CD1c-positive myeloid dendritic cell (primary cell): ENCODE measurements at regions not wholly inside any gene's neighbourhood (a gene's known extent, or its start where the extent isn't known, plus 50 kb on each side); places are given as distances from the start of the nearest gene placed in this dataset.
"Not testable (repeated sequence)": the region's sequence is repeated elsewhere in the genome, so short reads cannot be mapped to it uniquely, and the experiment has no call there.

Source experiments
- DNase-seq: peaks from one replicate; pipeline ENCODE4 v3.0.0-alpha.2; 2016; ENCODE audit errors: extremely low spot score

GRCh38 chr4:112708772-112709171 is 71.8 kb downstream of the LARP7 start:
- DNase-seq, result no peak

GRCh38 chr4:112714922-112715901 is 78.3 kb downstream of the LARP7 start:
- DNase-seq, result no peak

DNA sequence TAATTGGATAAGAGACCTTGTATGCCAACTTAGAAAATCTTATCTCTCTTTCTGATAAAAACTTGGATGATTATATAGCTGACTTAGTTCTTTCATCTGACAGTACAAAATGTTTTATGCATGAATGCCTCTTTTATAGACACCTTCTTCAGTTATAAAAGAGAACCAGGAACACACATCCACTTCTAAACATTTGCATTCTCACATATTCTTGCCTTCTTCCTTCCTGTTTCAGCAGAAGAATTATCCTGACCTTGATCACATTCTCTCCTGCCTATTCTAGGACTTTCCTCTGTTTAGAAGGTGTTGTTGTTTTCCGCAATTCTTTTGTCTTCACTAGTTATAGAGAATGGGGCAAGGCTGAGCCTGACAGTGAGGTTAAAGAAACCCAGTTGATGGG is 80.9 kb downstream of the LARP7 start:
- no peak for DNase-seq

DNA sequence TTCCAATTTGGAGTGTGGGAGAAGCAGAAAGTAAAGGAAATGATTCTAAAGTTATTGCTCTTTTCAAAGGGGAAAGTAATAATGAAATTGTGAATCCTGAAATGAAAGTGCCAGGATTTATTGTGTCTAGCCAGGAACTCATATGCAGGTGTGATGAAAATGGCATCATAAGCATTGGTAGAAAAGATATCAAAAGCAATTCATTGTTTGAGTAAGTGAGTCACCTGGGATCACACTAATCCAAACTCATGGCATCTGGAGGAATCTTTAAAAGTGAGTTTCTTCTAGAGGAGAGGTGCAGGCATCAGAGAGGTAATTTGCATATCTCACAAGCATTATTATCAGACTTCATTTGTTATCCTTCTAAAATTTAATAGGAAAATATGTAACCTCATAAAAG is 84.7 kb downstream of the LARP7 start:
- DNase-seq, result no peak

- no peak for DNase-seq
Observed at GRCh38 chr4:112726041-112726440, 89.1 kb downstream of the LARP7 start.

DNA sequence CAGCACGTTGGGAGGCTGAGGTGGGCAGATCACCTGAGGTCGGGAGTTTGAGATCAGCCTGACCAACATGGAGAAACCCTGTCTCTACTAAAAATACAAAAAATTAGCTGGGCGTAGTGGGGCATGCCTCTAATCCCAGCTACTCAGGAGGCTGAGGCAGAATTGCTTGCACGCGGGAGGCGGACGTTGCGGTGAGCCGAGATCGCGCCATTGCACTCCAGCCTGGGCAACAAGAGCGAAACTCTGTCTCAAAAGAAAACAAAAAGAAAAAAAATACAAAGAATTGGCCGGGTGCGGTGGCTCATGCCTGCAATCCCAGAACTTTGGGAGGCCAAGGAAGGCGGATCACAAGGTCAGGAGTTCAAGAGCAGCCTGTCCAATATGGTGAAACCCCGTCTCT is 90.8 kb downstream of the LARP7 start:
- not testable (repeated sequence) for DNase-seq

GRCh38 chr4:112731715-112732114 is 94.8 kb downstream of the LARP7 start:
- no peak for DNase-seq

DNA sequence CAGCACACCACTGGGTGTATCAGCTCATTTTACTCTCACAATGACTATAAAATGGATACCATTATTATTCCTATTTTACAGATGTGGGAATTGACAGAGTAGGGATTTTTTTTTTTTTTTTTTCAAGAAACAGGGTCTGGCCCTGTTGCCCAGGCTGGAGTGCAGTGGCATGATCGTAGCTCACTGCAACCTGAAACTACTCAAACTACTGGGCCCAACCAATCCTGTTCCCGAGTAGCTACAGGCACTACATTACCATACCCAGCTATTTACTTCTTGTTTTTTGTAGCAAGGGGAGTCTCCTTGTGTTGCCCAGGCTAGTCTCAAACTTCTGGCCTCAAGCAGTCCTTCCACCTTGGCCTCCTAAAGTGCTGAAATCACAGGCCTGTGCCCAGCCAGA is 95.2 kb downstream of the LARP7 start:
- DNase-seq, result no peak

GRCh38 chr4:112735474-112735951 is 98.6 kb downstream of the LARP7 start:
- DNase-seq, result no peak

- no peak for DNase-seq
Observed at GRCh38 chr4:112736718-112737135, 99.8 kb downstream of the LARP7 start.

- no peak for DNase-seq
Observed at GRCh38 chr4:112739442-112739841, 102.5 kb downstream of the LARP7 start.

- no peak for DNase-seq
Observed at GRCh38 chr4:112747036-112747435, 110.1 kb downstream of the LARP7 start.

GRCh38 chr4:112748352-112748878 is 111.5 kb downstream of the LARP7 start:
- DNase-seq, result no peak

- not testable (repeated sequence) for DNase-seq
Observed at GRCh38 chr4:112750749-112751148, 113.8 kb downstream of the LARP7 start.

- no peak for DNase-seq
Observed at GRCh38 chr4:112751447-112751846, 114.5 kb downstream of the LARP7 start.

GRCh38 chr4:112752061-112752460 is 115.1 kb downstream of the LARP7 start:
- no peak for DNase-seq

GRCh38 chr4:112752510-112752909 is 115.6 kb downstream of the LARP7 start:
- no peak for DNase-seq

- no peak for DNase-seq
Observed at GRCh38 chr4:112753333-112753732, 116.4 kb downstream of the LARP7 start.

GRCh38 chr4:112759313-112759712 is 122.4 kb downstream of the LARP7 start:
- no peak for DNase-seq

GRCh38 chr4:112765317-112765974 is 128.5 kb downstream of the LARP7 start:
- no peak for DNase-seq

GRCh38 chr4:112766422-112766821 is 129.5 kb downstream of the LARP7 start:
- no peak for DNase-seq

DNA sequence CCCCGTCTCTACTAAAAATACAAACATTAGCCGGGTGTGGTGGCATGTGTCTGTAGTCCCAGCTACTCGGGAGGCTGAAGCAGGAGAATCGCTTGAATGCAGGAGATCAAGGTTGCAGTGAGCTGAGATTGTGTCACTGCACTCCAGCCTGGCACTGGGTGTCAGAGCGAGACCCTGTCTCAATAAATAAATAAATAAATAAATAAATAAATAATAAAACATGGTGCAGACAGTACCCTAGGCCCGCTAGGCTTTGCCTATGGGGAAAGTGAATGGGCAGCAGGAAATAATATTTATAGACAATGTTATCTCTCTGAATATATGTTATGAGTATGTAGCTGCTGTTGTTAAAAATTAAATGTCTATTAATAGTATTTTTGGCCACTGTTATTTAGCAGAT is 130.4 kb downstream of the LARP7 start:
- DNase-seq, result no peak

DNA sequence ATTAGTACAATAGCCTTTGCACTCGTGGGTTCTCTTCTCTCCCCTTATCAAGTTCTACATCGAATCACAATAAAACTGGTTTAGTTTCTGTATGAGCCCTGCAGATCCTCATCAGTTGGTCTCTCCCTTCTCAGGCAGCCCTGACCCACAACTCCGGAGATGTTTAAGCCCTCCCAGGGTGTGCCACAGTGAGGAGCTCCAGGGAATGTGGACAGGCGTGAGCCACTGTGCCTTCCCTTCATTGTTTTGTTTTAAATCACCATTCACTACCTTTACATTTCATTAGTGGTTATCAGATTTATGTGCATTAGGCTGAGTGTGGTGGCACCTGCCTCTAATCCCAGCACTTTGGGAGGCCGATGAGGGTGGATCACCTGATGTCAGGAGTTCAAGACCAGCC is 133.2 kb downstream of the LARP7 start:
- DNase-seq, result no peak
